ENCODE measurements at regions not wholly inside any gene's neighbourhood (a gene's known extent, or its start where the extent isn't known, plus 50 kb on each side); places are given as distances from the start of the nearest gene placed in this dataset.
"Not testable (repeated sequence)": the region's sequence is repeated elsewhere in the genome, so short reads cannot be mapped to it uniquely, and the experiment has no call there.

- DNase-seq (ENCODE audit: low spot score), result no peak
Measured at GRCh38 chr7:149606826-149607225, 109.2 kb upstream of the ZNF746 start.

DNA sequence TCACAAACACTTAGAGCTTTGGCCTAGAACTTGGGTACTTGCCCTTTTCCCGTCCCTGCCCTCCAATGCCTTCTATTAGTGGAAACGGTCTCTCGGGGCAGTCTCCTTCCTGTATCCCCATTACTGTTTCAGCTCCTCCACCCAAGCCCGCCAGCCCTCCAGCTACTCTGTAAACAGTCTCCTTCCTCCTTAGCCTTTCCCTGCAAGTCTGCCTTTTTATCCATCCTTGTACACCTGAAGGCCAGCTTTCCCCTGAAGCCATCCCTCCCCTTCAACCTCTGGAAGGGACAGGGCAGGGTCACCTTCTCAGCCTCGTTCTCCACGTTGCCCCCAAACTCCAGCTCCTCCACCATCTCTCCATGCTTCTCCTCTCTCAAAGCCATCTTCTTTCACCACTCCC, 108.1 kb upstream of the ZNF746 start:
- DNase-seq (ENCODE audit: low spot score), result no peak

GRCh38 chr7:149604521-149604920, 106.9 kb upstream of the ZNF746 start:
- no peak for DNase-seq (ENCODE audit: low spot score)

- DNase-seq (ENCODE audit: low spot score), result not testable (repeated sequence)
Measured at GRCh38 chr7:149600669-149601330, 103.2 kb upstream of the ZNF746 start.

- no peak for DNase-seq (ENCODE audit: low spot score)
Measured at GRCh38 chr7:149599636-149600206, 102.1 kb upstream of the ZNF746 start.

- no peak for DNase-seq (ENCODE audit: low spot score)
Measured at GRCh38 chr7:149598721-149599308, 101.2 kb upstream of the ZNF746 start.

DNA sequence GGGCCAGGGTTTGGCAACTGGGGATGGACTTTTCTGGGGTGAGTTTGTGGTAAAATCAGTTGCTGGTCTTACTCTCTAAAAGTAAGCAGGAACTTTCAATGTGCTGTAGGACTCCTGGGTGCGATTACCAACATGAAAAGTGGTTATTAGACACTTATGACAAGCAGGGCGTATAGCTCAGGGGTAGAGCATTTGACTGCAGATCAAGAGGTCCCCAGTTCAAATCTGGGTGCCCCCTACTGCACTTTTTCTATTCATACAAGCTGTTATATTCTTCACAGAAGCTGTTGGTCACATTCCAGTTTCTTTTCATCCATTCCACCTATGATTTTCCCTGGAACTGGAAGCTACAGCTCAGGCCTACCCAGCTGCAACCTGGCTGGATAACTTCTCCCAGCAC, 100.2 kb upstream of the ZNF746 start:
- not testable (repeated sequence) for DNase-seq (ENCODE audit: low spot score)

- DNase-seq (ENCODE audit: low spot score), result no peak
Measured at GRCh38 chr7:149595541-149595940, 97.9 kb upstream of the ZNF746 start.

GRCh38 chr7:149595078-149595477, 97.5 kb upstream of the ZNF746 start:
- no peak for DNase-seq (ENCODE audit: low spot score)

GRCh38 chr7:149588930-149589329, 91.3 kb upstream of the ZNF746 start:
- DNase-seq (ENCODE audit: low spot score), result no peak

- no peak for DNase-seq (ENCODE audit: low spot score)
Measured at GRCh38 chr7:149586646-149587645, 89.3 kb upstream of the ZNF746 start.

DNA sequence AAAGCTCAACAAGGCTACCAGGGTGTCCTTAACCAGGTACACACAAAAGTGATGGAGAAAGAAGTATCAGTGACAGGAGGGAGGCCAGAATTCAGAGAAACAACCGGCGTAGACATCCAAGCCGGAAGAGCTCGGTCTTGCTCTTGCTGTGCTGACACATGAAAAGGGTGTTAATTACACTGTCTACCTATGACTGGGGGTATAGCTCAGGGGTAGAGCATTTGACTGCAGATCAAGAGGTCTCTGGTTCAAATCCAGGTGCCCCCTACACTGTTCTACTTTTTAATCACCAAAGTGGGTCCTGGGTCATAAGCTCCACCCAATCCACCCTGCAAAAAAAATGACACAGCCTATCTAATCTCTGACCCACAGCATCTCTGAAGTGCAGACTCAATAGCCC, 86.9 kb upstream of the ZNF746 start:
- DNase-seq (ENCODE audit: low spot score), result no peak

DNA sequence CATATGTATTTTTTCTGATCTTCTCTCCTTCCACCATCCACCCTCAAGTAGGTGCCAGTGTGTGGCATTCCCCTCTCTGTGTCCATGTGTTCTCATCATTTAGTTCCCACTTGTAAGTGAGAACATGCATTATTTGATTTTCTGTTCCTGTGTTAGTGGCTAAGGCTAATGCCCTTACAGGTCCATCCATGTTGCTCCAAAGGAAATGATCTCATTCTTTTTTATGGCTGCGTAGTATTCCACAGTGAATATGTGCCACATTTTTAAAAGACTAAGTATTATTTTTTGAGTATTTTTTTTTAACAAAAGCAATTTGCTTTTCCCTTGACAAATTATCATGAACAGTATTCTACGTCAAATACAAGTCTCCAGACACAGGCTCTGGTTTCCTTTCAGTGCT, 86.4 kb upstream of the ZNF746 start:
- no peak for DNase-seq (ENCODE audit: low spot score)

- DNase-seq (ENCODE audit: low spot score), result no peak
Measured at GRCh38 chr7:149580328-149580727, 82.7 kb upstream of the ZNF746 start.

DNA sequence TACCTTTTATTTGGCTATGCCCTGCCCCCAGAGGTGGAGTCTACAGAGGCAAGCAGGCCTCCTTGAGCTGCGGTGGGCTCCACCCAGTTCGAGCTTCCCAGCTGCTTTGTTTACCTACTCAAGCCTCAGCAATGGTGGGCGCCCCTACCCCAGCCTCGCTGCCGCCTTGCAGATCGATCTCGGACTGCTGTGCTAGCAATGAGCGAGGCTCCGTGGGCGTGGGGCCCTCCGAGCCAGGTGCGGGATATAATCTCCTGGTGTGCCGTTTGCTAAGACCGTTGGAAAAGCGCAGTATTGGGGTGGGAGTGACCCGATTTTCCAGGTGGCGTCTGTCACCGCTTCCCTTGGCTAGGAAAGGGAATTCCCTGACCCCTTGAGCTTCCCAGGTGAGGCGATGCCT, 81.8 kb upstream of the ZNF746 start:
- DNase-seq (ENCODE audit: low spot score), result not testable (repeated sequence)

- DNase-seq (ENCODE audit: low spot score), result not testable (repeated sequence)
Measured at GRCh38 chr7:149574428-149574827, 76.8 kb upstream of the ZNF746 start.

GRCh38 chr7:149573519-149573918, 75.9 kb upstream of the ZNF746 start:
- DNase-seq (ENCODE audit: low spot score), result no peak

GRCh38 chr7:149572920-149573319, 75.3 kb upstream of the ZNF746 start:
- not testable (repeated sequence) for DNase-seq (ENCODE audit: low spot score)

GRCh38 chr7:149570784-149571183, 73.2 kb upstream of the ZNF746 start:
- DNase-seq (ENCODE audit: low spot score), result no peak

DNA sequence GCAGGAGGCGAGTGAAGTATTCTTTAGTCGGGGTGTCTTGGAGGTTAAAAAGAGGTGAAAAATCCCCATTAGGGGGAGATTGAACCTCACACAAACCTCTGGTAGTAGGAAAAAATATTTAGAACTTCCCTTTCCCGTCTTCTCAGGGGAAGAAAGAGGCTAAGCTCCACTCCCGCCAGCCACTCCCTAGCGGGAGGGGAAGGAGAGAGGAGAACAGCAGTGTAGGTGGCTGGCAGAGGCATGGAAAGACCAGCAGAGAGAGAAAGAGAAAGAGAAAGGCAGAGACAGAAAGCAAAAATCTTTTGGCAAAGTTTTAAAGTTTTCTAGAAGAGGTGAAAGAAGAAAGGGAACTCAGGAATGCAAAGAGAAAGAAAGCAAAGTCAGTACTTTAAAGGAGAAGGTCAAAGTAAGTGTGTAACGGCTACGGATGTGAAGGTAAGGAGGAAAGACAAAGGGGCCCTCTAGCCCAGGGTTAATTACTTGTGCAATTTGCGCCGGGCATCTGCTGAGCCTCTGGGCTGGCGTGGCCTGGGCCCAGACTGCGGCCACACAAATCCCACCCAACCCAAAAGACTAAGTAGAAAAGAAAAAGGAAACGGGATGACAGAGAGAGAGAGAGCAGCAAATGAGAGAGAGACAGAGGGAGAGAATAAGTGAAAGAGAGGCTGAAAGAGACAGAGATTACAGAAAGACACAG, 72.3 kb upstream of the ZNF746 start:
- DNase-seq (ENCODE audit: low spot score), result no peak

- DNase-seq (ENCODE audit: low spot score), result no peak
Measured at GRCh38 chr7:149569025-149569725, 71.6 kb upstream of the ZNF746 start.
